ENCODE measurements at regions not wholly inside any gene's neighbourhood (a gene's known extent, or its start where the extent isn't known, plus 50 kb on each side); places are given as distances from the start of the nearest gene placed in this dataset.

DNA sequence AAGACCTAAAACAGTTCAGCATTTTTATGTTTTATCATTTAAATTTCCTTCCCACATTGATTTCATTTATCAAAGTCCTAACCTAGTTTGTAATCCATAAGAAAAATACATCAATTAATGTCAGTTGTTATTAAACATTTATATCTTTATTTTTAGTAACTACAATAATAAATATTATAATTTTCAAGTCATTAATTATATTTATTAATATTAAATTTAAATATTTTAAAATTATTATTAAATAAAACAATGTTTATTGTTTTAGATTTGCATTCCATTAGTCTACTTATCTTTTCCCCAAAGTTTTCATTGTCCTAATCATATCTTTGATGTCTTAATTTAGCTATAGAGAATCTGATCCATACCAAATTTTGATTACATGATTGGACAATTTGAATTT is 368.9 kb downstream of the PLA2G4A start:
- no peaks in the 10 kb centered on the region for H3K4me1 ChIP-seq (ENCODE audit: control insufficient read depth in 2 of 2, insufficient read depth in 2 of 2, low read length in 1 of 2)
- no peaks in the 10 kb centered on the region for H3K9me3 ChIP-seq (ENCODE audit: control insufficient read depth in 2 of 2, insufficient read depth in 1 of 2, low read depth in 1 of 2, low read length in 1 of 2)
- H3K4me3 ChIP-seq (ENCODE audit: low read depth in 1 of 2, low read length in 2 of 2) = no peak overlapping the region
- H3K27me3 ChIP-seq (ENCODE audit: control insufficient read depth in 1 of 2, insufficient read depth in 2 of 2, low read length in 2 of 2) = no peaks in the 10 kb centered on the region
- H3K27ac ChIP-seq (ENCODE audit: low read depth in 2 of 2, low read length in 1 of 2) = no peak overlapping the region
- no peaks in the 10 kb centered on the region for H3K36me3 ChIP-seq (ENCODE audit: control insufficient read depth in 2 of 2, insufficient read depth in 2 of 2, low read length in 1 of 2)

DNA sequence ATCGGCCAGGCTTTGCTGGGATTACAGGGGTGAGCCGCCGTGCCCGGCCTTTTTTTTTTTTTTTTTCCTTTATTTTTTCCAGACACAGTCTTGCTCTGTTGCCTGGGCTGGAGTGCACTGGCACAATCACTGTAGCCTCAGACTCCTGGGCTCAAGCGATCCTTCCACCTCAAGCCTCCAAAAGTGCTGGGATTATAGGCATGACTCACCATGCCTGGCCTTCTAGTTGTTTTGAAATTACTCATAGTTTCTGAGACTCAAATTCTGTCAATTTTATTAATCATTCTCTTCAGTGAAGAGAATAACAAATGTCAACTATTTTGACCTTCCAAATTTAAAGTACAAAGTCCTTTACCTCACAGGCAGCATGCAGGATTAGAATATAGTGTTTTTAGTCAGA is 374.5 kb downstream of the PLA2G4A start:
- WGBS, 2 donors = 62 to 71% methylated on average over 5 of the region's 5 CpGs
- no peaks in the 10 kb centered on the region for H3K4me1 ChIP-seq (ENCODE audit: control insufficient read depth in 2 of 2, insufficient read depth in 2 of 2, low read length in 1 of 2)
- no peaks in the 10 kb centered on the region for H3K9me3 ChIP-seq (ENCODE audit: control insufficient read depth in 2 of 2, insufficient read depth in 1 of 2, low read depth in 1 of 2, low read length in 1 of 2)
- no peak overlapping the region for H3K27ac ChIP-seq (ENCODE audit: low read depth in 2 of 2, low read length in 1 of 2)
- H3K27me3 ChIP-seq (ENCODE audit: control insufficient read depth in 1 of 2, insufficient read depth in 2 of 2, low read length in 2 of 2) = no peaks in the 10 kb centered on the region
- H3K36me3 ChIP-seq (ENCODE audit: control insufficient read depth in 2 of 2, insufficient read depth in 2 of 2, low read length in 1 of 2) = no peaks in the 10 kb centered on the region
- H3K4me3 ChIP-seq (ENCODE audit: low read depth in 1 of 2, low read length in 2 of 2) = no peak overlapping the region

DNA sequence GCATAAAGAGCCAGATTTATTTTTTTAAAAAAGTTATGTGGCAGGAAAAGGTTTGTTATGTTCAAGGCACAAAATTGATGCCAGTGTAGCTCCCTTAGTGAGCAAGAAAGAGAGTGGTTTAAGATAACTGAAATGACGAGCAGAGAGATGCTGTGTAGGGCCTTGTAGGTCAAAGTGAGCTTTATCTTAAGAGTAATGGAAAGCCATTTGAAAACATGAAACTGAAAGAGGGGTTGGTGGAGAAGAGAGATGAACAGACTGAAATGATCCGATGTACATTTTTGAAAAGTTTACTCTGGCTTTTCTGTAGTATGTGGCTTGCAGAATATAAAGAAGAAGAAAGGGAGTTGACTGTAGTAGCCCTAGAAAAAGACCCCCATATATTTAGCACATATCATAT is 383.6 kb downstream of the PLA2G4A start:
- H3K36me3 ChIP-seq (ENCODE audit: control insufficient read depth in 2 of 2, insufficient read depth in 2 of 2, low read length in 1 of 2) = no peaks in the 10 kb centered on the region
- WGBS, 2 donors = 79 to 91% methylated on average over 2 of the region's 2 CpGs
- H3K27me3 ChIP-seq (ENCODE audit: control insufficient read depth in 1 of 2, insufficient read depth in 2 of 2, low read length in 2 of 2) = no peaks in the 10 kb centered on the region
- no peak overlapping the region for H3K4me3 ChIP-seq (ENCODE audit: low read depth in 1 of 2, low read length in 2 of 2)
- H3K9me3 ChIP-seq (ENCODE audit: control insufficient read depth in 2 of 2, insufficient read depth in 1 of 2, low read depth in 1 of 2, low read length in 1 of 2) = no peaks in the 10 kb centered on the region
- no peak overlapping the region for H3K27ac ChIP-seq (ENCODE audit: low read depth in 2 of 2, low read length in 1 of 2)
- H3K4me1 ChIP-seq (ENCODE audit: control insufficient read depth in 2 of 2, insufficient read depth in 2 of 2, low read length in 1 of 2) = no peaks in the 10 kb centered on the region

DNA sequence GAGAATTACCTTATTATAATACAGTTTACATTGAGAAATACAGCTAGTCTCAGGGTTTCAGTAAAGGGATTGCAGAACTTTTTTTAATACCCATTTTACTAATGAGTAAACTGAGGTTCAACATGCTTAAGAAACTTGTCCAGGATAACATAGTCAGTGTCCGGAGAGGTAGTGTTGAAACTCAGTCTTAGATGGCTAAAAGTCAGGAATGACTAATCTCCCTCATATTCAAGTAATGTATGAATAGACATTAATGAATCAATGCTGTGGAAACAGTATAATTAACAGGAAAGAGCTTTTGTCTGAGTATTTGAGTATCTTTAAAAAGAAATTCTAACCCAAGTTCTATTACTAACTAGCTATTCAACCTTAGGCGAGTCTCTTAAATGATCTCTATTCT is 397.6 kb downstream of the PLA2G4A start:
- no peaks in the 10 kb centered on the region for H3K27me3 ChIP-seq (ENCODE audit: control insufficient read depth in 1 of 2, insufficient read depth in 2 of 2, low read length in 2 of 2)
- no peak overlapping the region for H3K4me3 ChIP-seq (ENCODE audit: low read depth in 1 of 2, low read length in 2 of 2)
- WGBS, 2 donors = 48 to 62% methylated on average over 2 of the region's 2 CpGs
- no peak overlapping the region for H3K27ac ChIP-seq (ENCODE audit: low read depth in 2 of 2, low read length in 1 of 2)
- H3K4me1 ChIP-seq (ENCODE audit: control insufficient read depth in 2 of 2, insufficient read depth in 2 of 2, low read length in 1 of 2) = no peaks in the 10 kb centered on the region
- no peaks in the 10 kb centered on the region for H3K36me3 ChIP-seq (ENCODE audit: control insufficient read depth in 2 of 2, insufficient read depth in 2 of 2, low read length in 1 of 2)
- H3K9me3 ChIP-seq (ENCODE audit: control insufficient read depth in 2 of 2, insufficient read depth in 1 of 2, low read depth in 1 of 2, low read length in 1 of 2) = no peaks in the 10 kb centered on the region

DNA sequence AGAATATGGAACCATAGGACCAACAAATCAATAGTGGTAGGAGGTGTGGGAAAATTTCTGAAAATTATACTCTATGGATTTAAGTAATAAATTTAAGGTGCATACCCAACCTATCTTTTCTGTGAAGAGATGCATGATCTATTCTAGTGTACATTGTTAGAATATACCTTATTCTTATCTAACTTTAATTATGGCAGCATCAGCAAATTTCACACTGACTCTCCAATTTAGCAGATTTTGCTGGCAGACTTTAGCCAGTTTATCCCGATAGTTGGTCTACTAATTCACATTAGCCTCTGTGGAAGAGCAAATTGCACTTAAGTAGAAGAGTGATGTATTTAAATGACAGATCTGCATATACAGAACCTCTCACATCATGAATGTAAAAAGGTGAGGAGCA is 400.0 kb downstream of the PLA2G4A start:
- no peaks in the 10 kb centered on the region for H3K27me3 ChIP-seq (ENCODE audit: control insufficient read depth in 1 of 2, insufficient read depth in 2 of 2, low read length in 2 of 2)
- no peaks in the 10 kb centered on the region for H3K36me3 ChIP-seq (ENCODE audit: control insufficient read depth in 2 of 2, insufficient read depth in 2 of 2, low read length in 1 of 2)
- H3K4me1 ChIP-seq (ENCODE audit: control insufficient read depth in 2 of 2, insufficient read depth in 2 of 2, low read length in 1 of 2) = no peaks in the 10 kb centered on the region
- no peaks in the 10 kb centered on the region for H3K9me3 ChIP-seq (ENCODE audit: control insufficient read depth in 2 of 2, insufficient read depth in 1 of 2, low read depth in 1 of 2, low read length in 1 of 2)
- H3K4me3 ChIP-seq (ENCODE audit: low read depth in 1 of 2, low read length in 2 of 2) = no peak overlapping the region
- H3K27ac ChIP-seq (ENCODE audit: low read depth in 2 of 2, low read length in 1 of 2) = no peak overlapping the region
- 85 to 91% methylated on average over 1 of the region's 1 CpG for WGBS, 2 donors

DNA sequence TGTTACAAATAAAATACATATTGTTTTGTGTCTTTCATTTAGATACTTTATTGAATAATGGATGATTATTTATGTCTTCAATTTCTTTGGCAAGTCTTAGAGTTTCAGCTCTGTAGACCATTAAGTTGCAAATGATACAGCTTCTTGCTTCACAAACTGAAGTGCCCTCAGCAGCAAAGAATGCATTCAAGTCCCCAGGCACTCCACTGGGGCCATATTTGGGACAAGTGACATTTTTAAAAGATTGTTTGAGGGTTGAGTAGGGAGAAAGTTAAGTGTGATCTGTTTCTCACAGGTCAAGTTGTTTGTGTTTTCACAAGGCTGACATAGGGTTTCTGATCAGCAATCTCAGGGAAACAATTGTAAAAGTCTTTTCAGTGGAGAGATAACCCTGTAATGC is 400.7 kb downstream of the PLA2G4A start:
- Histone ChIP-seq H3K27ac (ENCODE audit: low read depth in 2 of 2, low read length in 1 of 2) (no peak overlapping the region), H3K36me3 (ENCODE audit: control insufficient read depth in 2 of 2, insufficient read depth in 2 of 2, low read length in 1 of 2) (no peaks in the 10 kb centered on the region), H3K4me1 (ENCODE audit: control insufficient read depth in 2 of 2, insufficient read depth in 2 of 2, low read length in 1 of 2) (no peaks in the 10 kb centered on the region), H3K9me3 (ENCODE audit: control insufficient read depth in 2 of 2, insufficient read depth in 1 of 2, low read depth in 1 of 2, low read length in 1 of 2) (no peaks in the 10 kb centered on the region), H3K27me3 (ENCODE audit: control insufficient read depth in 1 of 2, insufficient read depth in 2 of 2, low read length in 2 of 2) (no peaks in the 10 kb centered on the region), H3K4me3 (ENCODE audit: low read depth in 1 of 2, low read length in 2 of 2) (no peak overlapping the region)

DNA sequence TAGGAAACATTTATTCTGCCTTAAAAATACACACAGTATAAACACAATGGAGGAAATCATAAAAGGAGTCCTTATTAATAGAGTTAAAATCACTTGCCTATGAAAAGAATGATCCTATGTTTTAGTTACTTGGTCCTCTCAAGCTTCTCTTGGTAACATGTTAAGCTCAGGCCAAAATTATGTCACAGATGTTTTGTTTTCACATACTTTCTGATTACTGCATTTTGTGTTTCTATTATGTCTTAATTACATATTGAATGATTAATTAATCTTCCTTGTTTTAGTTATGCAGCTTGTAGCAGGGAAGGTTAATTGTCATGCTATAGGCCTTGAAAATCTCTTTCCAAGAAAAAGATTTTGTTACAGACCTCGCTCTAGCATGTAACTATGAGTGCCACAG is 406.0 kb downstream of the PLA2G4A start:
- Histone ChIP-seq H3K27me3 (ENCODE audit: control insufficient read depth in 1 of 2, insufficient read depth in 2 of 2, low read length in 2 of 2) (no peaks in the 10 kb centered on the region), H3K27ac (ENCODE audit: low read depth in 2 of 2, low read length in 1 of 2) (no peak overlapping the region), H3K9me3 (ENCODE audit: control insufficient read depth in 2 of 2, insufficient read depth in 1 of 2, low read depth in 1 of 2, low read length in 1 of 2) (no peaks in the 10 kb centered on the region), H3K4me1 (ENCODE audit: control insufficient read depth in 2 of 2, insufficient read depth in 2 of 2, low read length in 1 of 2) (no peaks in the 10 kb centered on the region), H3K4me3 (ENCODE audit: low read depth in 1 of 2, low read length in 2 of 2) (no peak overlapping the region), H3K36me3 (ENCODE audit: control insufficient read depth in 2 of 2, insufficient read depth in 2 of 2, low read length in 1 of 2) (no peaks in the 10 kb centered on the region)
- 51 to 58% methylated on average over 1 of the region's 1 CpG for WGBS, 2 donors

DNA sequence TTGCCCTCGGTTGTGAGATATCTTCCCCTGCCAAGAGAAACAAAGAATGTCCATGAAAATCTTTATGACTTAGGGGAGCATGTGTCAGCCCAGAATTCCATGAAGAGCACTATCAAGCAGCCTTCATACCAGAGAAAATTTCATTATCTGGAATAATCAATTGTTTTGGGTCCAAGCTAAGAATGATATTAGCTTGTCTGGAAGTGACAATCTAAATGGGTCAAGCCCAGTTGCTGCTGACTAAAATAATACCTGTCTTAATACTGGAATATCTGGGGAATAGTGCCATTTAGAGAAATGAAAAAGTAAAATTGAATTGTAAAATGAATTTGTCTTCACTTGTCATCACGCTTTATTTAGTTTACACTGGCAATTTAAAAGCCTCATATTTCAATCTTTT is 407.4 kb downstream of the PLA2G4A start:
- H3K9me3 ChIP-seq (ENCODE audit: control insufficient read depth in 2 of 2, insufficient read depth in 1 of 2, low read depth in 1 of 2, low read length in 1 of 2) = no peaks in the 10 kb centered on the region
- 60 to 68% methylated on average over 2 of the region's 2 CpGs for WGBS, 2 donors
- no peaks in the 10 kb centered on the region for H3K36me3 ChIP-seq (ENCODE audit: control insufficient read depth in 2 of 2, insufficient read depth in 2 of 2, low read length in 1 of 2)

DNA sequence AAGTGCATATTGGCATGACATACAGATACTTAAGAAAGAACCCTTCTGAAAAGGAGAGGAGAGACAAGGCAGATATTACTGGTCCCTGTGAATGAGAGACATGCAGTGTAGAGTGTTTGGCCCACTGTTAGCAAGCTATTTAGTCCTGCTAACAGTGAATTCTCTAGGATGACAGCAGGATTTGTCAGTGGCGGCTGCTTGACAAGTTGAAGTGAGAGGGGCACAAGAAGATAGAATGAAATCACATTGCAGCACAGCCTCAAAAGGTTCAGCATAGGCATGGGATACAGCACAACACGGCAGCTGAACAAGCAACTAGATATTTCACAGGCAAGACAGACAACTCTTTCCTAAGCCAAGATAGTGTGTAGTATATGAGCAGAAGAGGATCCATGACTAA is 407.9 kb downstream of the PLA2G4A start:
- no peaks in the 10 kb centered on the region for H3K36me3 ChIP-seq (ENCODE audit: control insufficient read depth in 2 of 2, insufficient read depth in 2 of 2, low read length in 1 of 2)
- H3K4me1 ChIP-seq (ENCODE audit: control insufficient read depth in 2 of 2, insufficient read depth in 2 of 2, low read length in 1 of 2) = no peaks in the 10 kb centered on the region
- no peaks in the 10 kb centered on the region for H3K27me3 ChIP-seq (ENCODE audit: control insufficient read depth in 1 of 2, insufficient read depth in 2 of 2, low read length in 2 of 2)
- H3K9me3 ChIP-seq (ENCODE audit: control insufficient read depth in 2 of 2, insufficient read depth in 1 of 2, low read depth in 1 of 2, low read length in 1 of 2) = no peaks in the 10 kb centered on the region
- H3K4me3 ChIP-seq (ENCODE audit: low read depth in 1 of 2, low read length in 2 of 2) = no peak overlapping the region
- H3K27ac ChIP-seq (ENCODE audit: low read depth in 2 of 2, low read length in 1 of 2) = no peak overlapping the region
- WGBS, 2 donors = 56 to 73% methylated on average over 2 of the region's 2 CpGs

More for the DNA sequence above, 407.4 kb downstream of the PLA2G4A start:
- Histone ChIP-seq H3K4me3 (ENCODE audit: low read depth in 1 of 2, low read length in 2 of 2) (no peak overlapping the region), H3K27ac (ENCODE audit: low read depth in 2 of 2, low read length in 1 of 2) (no peak overlapping the region), H3K4me1 (ENCODE audit: control insufficient read depth in 2 of 2, insufficient read depth in 2 of 2, low read length in 1 of 2) (no peaks in the 10 kb centered on the region), H3K27me3 (ENCODE audit: control insufficient read depth in 1 of 2, insufficient read depth in 2 of 2, low read length in 2 of 2) (no peaks in the 10 kb centered on the region)

DNA sequence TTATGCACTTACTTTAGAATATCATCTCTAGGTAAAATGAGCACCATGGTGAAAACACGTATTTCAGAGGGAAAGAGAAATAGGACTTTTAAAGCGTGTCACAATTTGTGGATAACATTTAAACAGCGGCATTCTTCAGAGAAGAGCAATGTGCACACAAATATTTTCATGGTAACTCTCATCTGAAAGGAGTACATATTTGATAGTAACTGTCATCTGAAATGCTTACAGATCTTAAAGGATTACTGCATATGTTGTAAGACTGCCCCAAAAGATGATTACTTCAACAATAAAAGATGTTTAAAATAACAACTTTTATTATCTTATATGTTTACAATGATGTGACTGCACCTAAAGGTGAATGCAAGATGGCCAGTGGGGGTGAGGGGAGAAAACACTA is 408.8 kb downstream of the PLA2G4A start:
- Histone ChIP-seq H3K27ac (ENCODE audit: low read depth in 2 of 2, low read length in 1 of 2) (no peak overlapping the region), H3K9me3 (ENCODE audit: control insufficient read depth in 2 of 2, insufficient read depth in 1 of 2, low read depth in 1 of 2, low read length in 1 of 2) (no peaks in the 10 kb centered on the region), H3K4me1 (ENCODE audit: control insufficient read depth in 2 of 2, insufficient read depth in 2 of 2, low read length in 1 of 2) (no peaks in the 10 kb centered on the region), H3K27me3 (ENCODE audit: control insufficient read depth in 1 of 2, insufficient read depth in 2 of 2, low read length in 2 of 2) (no peaks in the 10 kb centered on the region), H3K36me3 (ENCODE audit: control insufficient read depth in 2 of 2, insufficient read depth in 2 of 2, low read length in 1 of 2) (no peaks in the 10 kb centered on the region), H3K4me3 (ENCODE audit: low read depth in 1 of 2, low read length in 2 of 2) (no peak overlapping the region)
- WGBS, 2 donors = 91 to 93% methylated on average over 3 of the region's 3 CpGs
